ENCODE measurements at regions not wholly inside any gene's neighbourhood (a gene's known extent, or its start where the extent isn't known, plus 50 kb on each side); places are given as distances from the start of the nearest gene placed in this dataset.
"Not testable (repeated sequence)": the region's sequence is repeated elsewhere in the genome, so short reads cannot be mapped to it uniquely, and the experiment has no call there.

DNA sequence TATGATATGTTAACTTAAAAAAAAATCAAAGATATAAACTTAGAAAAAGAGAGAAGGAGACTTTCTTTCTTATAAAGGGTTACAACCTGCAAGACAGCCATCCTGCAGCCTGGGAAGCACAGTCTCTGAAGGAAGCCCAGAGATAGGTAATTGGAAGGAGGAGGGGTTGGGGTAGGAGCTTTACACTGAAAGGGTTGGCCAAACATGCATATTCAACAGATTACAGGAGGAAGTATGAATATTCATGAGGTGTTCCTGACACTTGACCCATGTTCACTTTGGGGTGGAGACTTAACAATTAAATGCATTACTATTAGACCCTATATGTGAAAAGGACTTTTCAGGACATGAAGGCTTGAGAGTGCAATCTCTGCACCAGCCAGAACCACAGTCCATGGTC, 71.7 kb upstream of the CDH2 start (continued):
- TF ChIP-seq, protein P1, sequence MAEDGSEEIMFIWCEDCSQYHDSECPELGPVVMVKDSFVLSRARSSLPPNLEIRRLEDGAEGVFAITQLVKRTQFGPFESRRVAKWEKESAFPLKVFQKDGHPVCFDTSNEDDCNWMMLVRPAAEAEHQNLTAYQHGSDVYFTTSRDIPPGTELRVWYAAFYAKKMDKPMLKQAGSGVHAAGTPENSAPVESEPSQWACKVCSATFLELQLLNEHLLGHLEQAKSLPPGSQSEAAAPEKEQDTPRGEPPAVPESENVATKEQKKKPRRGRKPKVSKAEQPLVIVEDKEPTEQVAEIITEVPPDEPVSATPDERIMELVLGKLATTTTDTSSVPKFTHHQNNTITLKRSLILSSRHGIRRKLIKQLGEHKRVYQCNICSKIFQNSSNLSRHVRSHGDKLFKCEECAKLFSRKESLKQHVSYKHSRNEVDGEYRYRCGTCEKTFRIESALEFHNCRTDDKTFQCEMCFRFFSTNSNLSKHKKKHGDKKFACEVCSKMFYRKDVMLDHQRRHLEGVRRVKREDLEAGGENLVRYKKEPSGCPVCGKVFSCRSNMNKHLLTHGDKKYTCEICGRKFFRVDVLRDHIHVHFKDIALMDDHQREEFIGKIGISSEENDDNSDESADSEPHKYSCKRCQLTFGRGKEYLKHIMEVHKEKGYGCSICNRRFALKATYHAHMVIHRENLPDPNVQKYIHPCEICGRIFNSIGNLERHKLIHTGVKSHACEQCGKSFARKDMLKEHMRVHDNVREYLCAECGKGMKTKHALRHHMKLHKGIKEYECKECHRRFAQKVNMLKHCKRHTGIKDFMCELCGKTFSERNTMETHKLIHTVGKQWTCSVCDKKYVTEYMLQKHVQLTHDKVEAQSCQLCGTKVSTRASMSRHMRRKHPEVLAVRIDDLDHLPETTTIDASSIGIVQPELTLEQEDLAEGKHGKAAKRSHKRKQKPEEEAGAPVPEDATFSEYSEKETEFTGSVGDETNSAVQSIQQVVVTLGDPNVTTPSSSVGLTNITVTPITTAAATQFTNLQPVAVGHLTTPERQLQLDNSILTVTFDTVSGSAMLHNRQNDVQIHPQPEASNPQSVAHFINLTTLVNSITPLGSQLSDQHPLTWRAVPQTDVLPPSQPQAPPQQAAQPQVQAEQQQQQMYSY (CRISPR knock-in tag; IDR thresholded peaks at IDR 0.05) = no peak
- TF ChIP-seq SIX5 (IDR thresholded peaks at IDR 0.05; ENCODE audit: low read depth, low read length, severe bottlenecking) (no peak), TARDBP (IDR thresholded peaks at IDR 0.05; ENCODE audit: borderline replicate concordance) (no peak), LARP7 (IDR thresholded peaks at IDR 0.05) (no peak), KDM1A (IDR thresholded peaks at IDR 0.05; ENCODE audit: borderline replicate concordance) (no peak), WRNIP1 (IDR thresholded peaks at IDR 0.05; ENCODE audit: borderline replicate concordance, low read depth, low read length) (no peak), POLR2AphosphoS2 (IDR thresholded peaks at IDR 0.05; ENCODE audit: low read depth, low read length) (no peak)

DNA sequence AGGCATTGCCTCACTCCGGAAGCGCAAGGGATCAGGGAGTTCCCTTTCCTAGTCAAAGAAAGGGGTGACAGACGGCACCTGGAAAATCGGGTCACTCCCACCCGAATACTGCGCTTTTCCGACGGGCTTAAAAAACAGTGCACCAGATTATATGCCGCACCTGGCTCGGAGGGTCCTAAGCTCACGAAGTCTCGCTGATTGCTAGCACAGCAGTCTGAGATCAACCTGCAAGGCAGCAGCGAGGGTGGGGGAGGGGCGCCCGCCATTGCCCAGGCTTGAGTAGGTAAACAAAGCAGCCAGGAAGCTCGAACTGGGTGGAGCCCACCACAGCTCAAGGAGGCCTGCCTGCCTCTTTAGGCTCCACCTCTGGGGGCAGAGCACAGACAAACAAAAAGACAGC, 63.7 kb upstream of the CDH2 start:
- CTCF ChIA-PET; SMC1A ChIA-PET (ENCODE audit: uncharacterized antibody, unreplicated experiment); DNase-seq (ENCODE audit: low read depth, low spot score); in situ Hi-C loops (cut with MboI); BruUV-seq (replicated peaks); H3K79me2 ChIP-seq (ENCODE audit: control insufficient read depth, insufficient read depth, low read length); H4K20me1 ChIP-seq (ENCODE audit: control insufficient read depth, insufficient read depth); H3K9ac ChIP-seq (ENCODE audit: control insufficient read depth, insufficient read depth, low read length); intact Hi-C loops (cut with micrococcal nuclease; ENCODE audit: unreplicated experiment); POLR2A ChIA-PET; H3K27ac ChIP-seq (ENCODE audit: control insufficient read depth, insufficient read depth); H3K27me3 ChIP-seq (replicated peaks in 1 of 2; ENCODE audit: control insufficient read depth in 2 of 2, insufficient read depth in 2 of 2, low read length in 1 of 2); H3K4me3 ChIP-seq; H3K4me2 ChIP-seq (ENCODE audit: control insufficient read depth, insufficient read depth); H2AFZ ChIP-seq (ENCODE audit: control insufficient read depth, low read depth, low read length); RAD21 ChIA-PET (ENCODE audit: unreplicated experiment); H3K9me3 ChIP-seq (replicated peaks; ENCODE audit: control insufficient read depth, insufficient read depth, low read length); ATAC-seq; FAIRE-seq; H3K36me3 ChIP-seq (ENCODE audit: control insufficient read depth in 2 of 2, insufficient read depth in 2 of 2, low read length in 1 of 2); H3K4me1 ChIP-seq (ENCODE audit: control insufficient read depth, insufficient read depth, low read length): not testable (repeated sequence)
- 64% methylated on average over 13 of the region's 16 CpGs for WGBS (ENCODE audit: insufficient coverage, insufficient replicate concordance, low lambda C conversion rate, missing lambda C conversion rate)
